ENCODE measurements at regions not wholly inside any gene's neighbourhood (a gene's known extent, or its start where the extent isn't known, plus 50 kb on each side); places are given as distances from the start of the nearest gene placed in this dataset.
"Not testable (repeated sequence)": the region's sequence is repeated elsewhere in the genome, so short reads cannot be mapped to it uniquely, and the experiment has no call there.

DNA sequence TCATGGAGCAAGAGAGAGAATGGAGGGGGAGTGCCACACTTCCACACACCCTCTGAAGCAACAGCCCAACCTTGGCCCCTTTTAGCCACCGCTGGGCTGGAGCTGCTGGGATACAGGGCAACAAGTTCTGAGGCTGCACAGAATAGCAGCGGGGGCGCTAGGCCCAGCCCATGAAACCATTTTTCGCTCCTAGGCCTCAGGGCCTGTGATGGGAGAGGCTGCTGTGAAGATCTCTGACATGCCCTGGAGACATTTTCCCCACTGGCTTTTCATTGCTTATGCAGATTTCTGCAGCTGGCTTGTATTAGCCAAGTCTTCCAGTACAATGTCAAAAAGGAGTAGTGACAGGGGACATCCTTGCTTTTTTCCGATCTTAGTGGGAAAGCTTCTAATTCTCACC is 202.3 kb upstream of the B3GALT2 start:
- Histone ChIP-seq H3K4me2 (no peak overlapping the region), H3K36me3 (replicated peaks; ENCODE audit: insufficient read depth, low read depth) (no peaks in the 10 kb centered on the region)

DNA sequence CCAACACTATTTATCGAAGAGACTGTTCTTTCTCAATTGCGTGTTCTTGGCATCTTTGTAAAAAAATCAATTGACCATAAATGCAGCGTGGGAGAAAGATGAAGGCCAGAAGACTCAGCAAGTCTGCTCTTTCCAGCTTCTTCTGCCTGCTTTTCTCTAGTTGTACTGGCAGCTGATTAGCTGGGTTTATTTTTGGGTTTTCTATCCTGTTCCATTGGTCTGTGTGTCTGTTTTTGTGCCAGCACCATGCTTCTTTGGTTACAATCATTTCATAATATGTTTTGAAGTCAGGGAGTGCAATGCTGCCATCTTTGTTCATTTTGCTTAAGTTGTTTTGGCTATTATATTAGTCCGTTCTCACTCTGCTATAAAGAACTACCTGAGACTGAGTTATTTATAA is 201.8 kb upstream of the B3GALT2 start:
- no peak overlapping the region for H3K27ac ChIP-seq
- 95% methylated on average over 4 of the region's 4 CpGs for WGBS (ENCODE audit: low lambda C conversion rate, missing lambda C conversion rate)
- H4K20me1 ChIP-seq (ENCODE audit: insufficient read depth, poor library complexity, severe bottlenecking): no peaks in the 10 kb centered on the region
- H3K4me2 ChIP-seq: no peak overlapping the region
- H3K9me3 ChIP-seq (ENCODE audit: low read depth): no peaks in the 10 kb centered on the region
- no peaks in the 10 kb centered on the region for H3K9me2 ChIP-seq (replicated peaks; ENCODE audit: insufficient read depth)
- TF ChIP-seq, protein P1, sequence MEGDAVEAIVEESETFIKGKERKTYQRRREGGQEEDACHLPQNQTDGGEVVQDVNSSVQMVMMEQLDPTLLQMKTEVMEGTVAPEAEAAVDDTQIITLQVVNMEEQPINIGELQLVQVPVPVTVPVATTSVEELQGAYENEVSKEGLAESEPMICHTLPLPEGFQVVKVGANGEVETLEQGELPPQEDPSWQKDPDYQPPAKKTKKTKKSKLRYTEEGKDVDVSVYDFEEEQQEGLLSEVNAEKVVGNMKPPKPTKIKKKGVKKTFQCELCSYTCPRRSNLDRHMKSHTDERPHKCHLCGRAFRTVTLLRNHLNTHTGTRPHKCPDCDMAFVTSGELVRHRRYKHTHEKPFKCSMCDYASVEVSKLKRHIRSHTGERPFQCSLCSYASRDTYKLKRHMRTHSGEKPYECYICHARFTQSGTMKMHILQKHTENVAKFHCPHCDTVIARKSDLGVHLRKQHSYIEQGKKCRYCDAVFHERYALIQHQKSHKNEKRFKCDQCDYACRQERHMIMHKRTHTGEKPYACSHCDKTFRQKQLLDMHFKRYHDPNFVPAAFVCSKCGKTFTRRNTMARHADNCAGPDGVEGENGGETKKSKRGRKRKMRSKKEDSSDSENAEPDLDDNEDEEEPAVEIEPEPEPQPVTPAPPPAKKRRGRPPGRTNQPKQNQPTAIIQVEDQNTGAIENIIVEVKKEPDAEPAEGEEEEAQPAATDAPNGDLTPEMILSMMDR (IDR thresholded peaks at IDR 0.05; ENCODE audit: poor library complexity): no peak
- TF ChIP-seq EZH2 (IDR thresholded peaks at IDR 0.05; ENCODE audit: borderline replicate concordance): no peak
- TF ChIP-seq EZH2phosphoT487 (IDR thresholded peaks at IDR 0.05; ENCODE audit: low read depth, severe bottlenecking, unreplicated experiment): no peak
- DNase-seq (ENCODE audit: low spot score): no peak
- no peaks in the 10 kb centered on the region for H3K27me3 ChIP-seq
- no peaks in the 10 kb centered on the region for H3K4me1 ChIP-seq (ENCODE audit: insufficient read depth)
- H3K79me2 ChIP-seq: no peaks in the 10 kb centered on the region
- no peak overlapping the region for H2AFZ ChIP-seq
- no peaks in the 10 kb centered on the region for H3K36me3 ChIP-seq (replicated peaks; ENCODE audit: insufficient read depth, low read depth)
- H3K4me3 ChIP-seq: no peak overlapping the region

More for the DNA sequence above, 202.3 kb upstream of the B3GALT2 start:
- no peak overlapping the region for H3K4me3 ChIP-seq
- H3K27ac ChIP-seq: no peak overlapping the region
- 94% methylated on average over 5 of the region's 5 CpGs for WGBS (ENCODE audit: low lambda C conversion rate, missing lambda C conversion rate)
- no peaks in the 10 kb centered on the region for H3K9me2 ChIP-seq (replicated peaks; ENCODE audit: insufficient read depth)
- no peaks in the 10 kb centered on the region for H3K79me2 ChIP-seq
- no peaks in the 10 kb centered on the region for H3K9me3 ChIP-seq (ENCODE audit: low read depth)
- TF ChIP-seq EZH2 (IDR thresholded peaks at IDR 0.05; ENCODE audit: borderline replicate concordance): no peak
- no peak for TF ChIP-seq EZH2phosphoT487 (IDR thresholded peaks at IDR 0.05; ENCODE audit: low read depth, severe bottlenecking, unreplicated experiment)
- TF ChIP-seq, protein P1 (IDR thresholded peaks at IDR 0.05; ENCODE audit: poor library complexity): no peak
- no peak for DNase-seq (ENCODE audit: low spot score)
- H2AFZ ChIP-seq: no peak overlapping the region
- H4K20me1 ChIP-seq (ENCODE audit: insufficient read depth, poor library complexity, severe bottlenecking): no peaks in the 10 kb centered on the region
- no peaks in the 10 kb centered on the region for H3K4me1 ChIP-seq (ENCODE audit: insufficient read depth)
- no peaks in the 10 kb centered on the region for H3K27me3 ChIP-seq

DNA sequence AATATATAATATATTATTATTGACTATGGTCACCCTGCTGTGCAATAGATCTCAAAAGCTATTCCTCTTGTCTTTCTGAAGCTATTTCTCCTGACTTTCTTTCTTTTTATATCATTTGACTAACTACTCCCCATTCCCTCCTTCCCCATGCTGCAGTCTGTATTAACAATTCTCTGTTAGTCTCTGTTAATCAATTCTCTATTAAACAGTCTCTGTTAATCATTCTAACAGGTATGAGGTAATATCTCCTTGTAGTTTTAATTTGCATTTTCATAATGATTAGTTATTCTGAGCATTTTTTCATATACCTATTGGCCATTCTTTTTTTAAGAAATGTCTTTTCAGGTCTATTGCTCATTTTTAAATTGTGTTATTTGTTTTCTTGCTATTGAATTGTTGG is 201.0 kb upstream of the B3GALT2 start:
- Histone ChIP-seq H3K27me3 (no peaks in the 10 kb centered on the region), H3K27ac (no peak overlapping the region), H3K4me3 (no peak overlapping the region), H3K36me3 (replicated peaks; ENCODE audit: insufficient read depth, low read depth) (no peaks in the 10 kb centered on the region), H4K20me1 (ENCODE audit: insufficient read depth, poor library complexity, severe bottlenecking) (no peaks in the 10 kb centered on the region), H3K79me2 (no peaks in the 10 kb centered on the region), H3K9me2 (replicated peaks; ENCODE audit: insufficient read depth) (no peaks in the 10 kb centered on the region), H3K9me3 (ENCODE audit: low read depth) (no peaks in the 10 kb centered on the region), H3K4me2 (no peak overlapping the region), H2AFZ (no peak overlapping the region), H3K4me1 (ENCODE audit: insufficient read depth) (no peaks in the 10 kb centered on the region)
- no peak for TF ChIP-seq EZH2phosphoT487 (IDR thresholded peaks at IDR 0.05; ENCODE audit: low read depth, severe bottlenecking, unreplicated experiment)
- no peak for TF ChIP-seq EZH2 (IDR thresholded peaks at IDR 0.05; ENCODE audit: borderline replicate concordance)
- TF ChIP-seq, protein P1 (IDR thresholded peaks at IDR 0.05; ENCODE audit: poor library complexity): no peak
- DNase-seq (ENCODE audit: low spot score): no peak

DNA sequence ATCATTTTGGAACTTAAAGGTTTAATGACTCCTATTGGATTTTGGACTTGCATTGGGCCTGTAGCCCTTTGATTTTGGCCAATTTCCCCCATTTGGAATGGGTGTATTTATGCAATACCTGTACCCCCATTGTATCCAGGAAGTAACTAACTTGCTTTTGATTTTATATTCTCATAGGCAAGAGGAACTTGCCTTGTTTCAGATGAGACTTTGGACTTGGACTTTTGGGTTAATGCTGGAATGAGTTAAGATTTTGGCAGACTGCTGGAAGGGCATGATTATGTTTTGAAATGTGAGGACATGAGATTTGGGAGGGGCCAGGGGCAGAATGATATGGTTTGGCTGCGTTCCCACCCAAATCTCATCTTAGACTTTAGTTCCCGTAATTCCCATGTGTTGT is 192.0 kb upstream of the B3GALT2 start:
- H3K4me1 ChIP-seq (ENCODE audit: insufficient read depth); H3K36me3 ChIP-seq (replicated peaks; ENCODE audit: insufficient read depth, low read depth); H3K27ac ChIP-seq; H3K27me3 ChIP-seq; DNase-seq (ENCODE audit: low spot score); H4K20me1 ChIP-seq (ENCODE audit: insufficient read depth, poor library complexity, severe bottlenecking); H3K9me2 ChIP-seq (replicated peaks; ENCODE audit: insufficient read depth); H3K9me3 ChIP-seq (ENCODE audit: low read depth); H2AFZ ChIP-seq; H3K4me3 ChIP-seq; H3K79me2 ChIP-seq; H3K4me2 ChIP-seq: not testable (repeated sequence)
- 94% methylated on average over 2 of the region's 2 CpGs for whole genome bisulfite sequencing (ENCODE audit: low lambda C conversion rate, missing lambda C conversion rate)
